H1 (cell line): ENCODE measurements at regions not wholly inside any gene's neighbourhood (a gene's known extent, or its start where the extent isn't known, plus 50 kb on each side); places are given as distances from the start of the nearest gene placed in this dataset.

ENCODE experiments used
- CTCF ChIP-seq, 3 experiments: IDR thresholded peaks; 1 replicate in 2 of 3; 2 replicates in 1 of 3; pipeline versions ENCODE4 v1.5.1 to v1.6.1; 2011; ENCODE audit warnings: low read length in 3 of 3, mild to moderate bottlenecking in 3 of 3, inconsistent platforms in 2 of 3, low read depth in 1 of 3, moderate library complexity in 1 of 3; ENCODE audit not compliant: insufficient read depth in 1 of 3; ENCODE audit errors: control extremely low read depth in 1 of 3
- EZH2 ChIP-seq: fragments of 200-600 bp; sonication (generic); IDR thresholded peaks from 2 replicates; pipeline ENCODE4 v1.7.1; 2012; ENCODE audit warnings: low read depth, mild to moderate bottlenecking, moderate library complexity, low read length, inconsistent platforms; ENCODE audit not compliant: severe bottlenecking
- JUND ChIP-seq: IDR thresholded peaks from 2 replicates; pipeline ENCODE4 v1.6.1; 2011; ENCODE audit warnings: mild to moderate bottlenecking, improper control_type of control experiment, low read length
- KDM1A ChIP-seq: fragments of 200-600, 300-600 bp; sonication (generic); IDR thresholded peaks from 2 replicates; pipeline ENCODE4 v1.7.1; 2016; ENCODE audit warnings: mild to moderate bottlenecking, low read length, borderline replicate concordance
- MAX ChIP-seq: IDR thresholded peaks from 2 replicates; pipeline ENCODE4 v1.6.1; 2012; ENCODE audit warnings: inconsistent platforms
- POLR2AphosphoS5 ChIP-seq: IDR thresholded peaks from 2 replicates; pipeline ENCODE4 v1.6.1; 2011; ENCODE audit warnings: low read depth, low read length

- no peak for TF ChIP-seq CTCF (IDR thresholded peaks at IDR 0.05; ENCODE audit: control extremely low read depth in 1 of 3, insufficient read depth in 1 of 3, low read depth in 1 of 3, low read length in 3 of 3)
- TF ChIP-seq KDM1A: no peak
- no peak for TF ChIP-seq MAX
- TF ChIP-seq EZH2: no peak
- no peak for TF ChIP-seq POLR2AphosphoS5
- no peak for TF ChIP-seq JUND
Measured at GRCh38 chr17:65368341-65368740, 193.1 kb downstream of the AXIN2 start.
